Adipocyte (in vitro differentiated cells): ENCODE measurements at regions not wholly inside any gene's neighbourhood (a gene's known extent, or its start where the extent isn't known, plus 50 kb on each side); places are given as distances from the start of the nearest gene placed in this dataset.
"Not testable (repeated sequence)": the region's sequence is repeated elsewhere in the genome, so short reads cannot be mapped to it uniquely, and the experiment has no call there.

ENCODE experiments used
- DNase-seq: peaks from one replicate; pipeline ENCODE4 v3.0.0-alpha.2; 2015; ENCODE audit warnings: low read depth
- H3K27me3 ChIP-seq: replicated peaks from 2 replicates; pipeline ENCODE4 v1.7.0; 2013; ENCODE audit warnings: mild to moderate bottlenecking, low read length, moderate library complexity; ENCODE audit not compliant: control insufficient read depth, insufficient read depth
- H3K36me3 ChIP-seq: 2 replicates; pipeline ENCODE4 v1.7.0; 2013; ENCODE audit warnings: low read length, mild to moderate bottlenecking, moderate library complexity; ENCODE audit not compliant: control insufficient read depth, insufficient read depth, severe bottlenecking
- H3K4me1 ChIP-seq: 2 replicates; pipeline ENCODE4 v1.7.0; 2013; ENCODE audit warnings: mild to moderate bottlenecking, low read length, moderate library complexity; ENCODE audit not compliant: control insufficient read depth, insufficient read depth
- H3K4me3 ChIP-seq: 2 replicates; pipeline ENCODE4 v1.7.0; 2013; ENCODE audit warnings: mild to moderate bottlenecking, low read length, moderate library complexity
- H3K9ac ChIP-seq: 2 replicates; pipeline ENCODE4 v1.7.0; 2013; ENCODE audit warnings: mild to moderate bottlenecking, low read length, moderate library complexity
- H3K9me3 ChIP-seq: 2 replicates; pipeline ENCODE4 v1.7.0; 2013; ENCODE audit warnings: mild to moderate bottlenecking, low read length, moderate library complexity; ENCODE audit not compliant: control insufficient read depth

DNA sequence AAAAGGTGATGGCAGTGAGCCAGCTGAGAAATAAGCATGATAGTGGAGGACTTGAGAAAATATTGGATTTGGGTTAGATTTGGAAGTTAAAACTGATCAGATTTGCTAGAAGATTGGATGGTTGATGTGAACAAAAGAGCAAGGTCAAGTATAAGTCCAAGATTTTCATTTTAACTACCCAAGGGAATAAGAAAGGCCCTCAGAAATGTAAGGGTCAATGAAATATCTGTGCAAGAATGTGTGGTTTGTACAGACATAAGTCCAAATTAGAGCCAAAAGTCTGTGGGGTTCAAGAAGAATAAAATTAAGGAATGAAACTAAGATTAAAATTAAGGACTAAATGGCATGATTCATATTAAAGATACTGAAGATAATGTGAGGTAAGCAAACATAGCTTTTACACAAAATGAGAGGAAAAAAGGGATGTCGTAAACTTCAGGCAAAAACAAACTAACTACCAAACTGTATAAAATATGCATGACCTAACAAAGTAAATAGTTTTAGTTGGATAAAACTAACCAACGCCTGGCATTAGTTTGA lies 78.4 kb upstream of the CACNA2D1 start:
- Histone ChIP-seq H3K9me3 (no peaks in the 10 kb centered on the region), H3K4me1 (peaks cover 5% of the 10 kb centered on the region)
- DNase-seq: peak; percentile 12

DNA sequence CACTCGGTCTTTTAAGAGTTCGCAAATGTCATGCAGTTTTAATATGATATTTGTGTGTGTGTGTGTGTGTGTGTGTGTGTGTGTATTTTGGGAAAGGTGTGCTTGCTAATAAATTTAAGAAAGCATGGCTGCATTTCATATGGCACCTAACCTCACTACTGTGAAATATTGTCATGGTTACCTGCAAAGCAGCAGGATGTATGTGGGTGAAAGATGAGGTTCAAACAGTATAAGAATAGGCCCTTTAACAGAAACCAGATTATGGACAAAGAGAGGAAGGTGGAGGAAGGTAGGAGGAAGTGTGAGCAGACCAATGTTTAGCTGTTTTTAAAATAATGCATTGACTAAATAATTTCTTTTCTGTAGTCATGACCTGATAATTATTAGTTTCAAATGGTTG lies 73.5 kb upstream of the CACNA2D1 start:
- no peak overlapping the region for H3K4me3 ChIP-seq
- DNase-seq: no peak
- no peak overlapping the region for H3K9ac ChIP-seq
- peaks cover 5% of the 10 kb centered on the region for H3K4me1 ChIP-seq
- no peaks in the 10 kb centered on the region for H3K9me3 ChIP-seq
- H3K36me3 ChIP-seq: no peaks in the 10 kb centered on the region
- no peaks in the 10 kb centered on the region for H3K27me3 ChIP-seq

More for the DNA sequence above, 78.4 kb upstream of the CACNA2D1 start:
- Histone ChIP-seq H3K9ac (no peak overlapping the region), H3K27me3 (no peaks in the 10 kb centered on the region), H3K36me3 (no peaks in the 10 kb centered on the region), H3K4me3 (no peak overlapping the region)

DNA sequence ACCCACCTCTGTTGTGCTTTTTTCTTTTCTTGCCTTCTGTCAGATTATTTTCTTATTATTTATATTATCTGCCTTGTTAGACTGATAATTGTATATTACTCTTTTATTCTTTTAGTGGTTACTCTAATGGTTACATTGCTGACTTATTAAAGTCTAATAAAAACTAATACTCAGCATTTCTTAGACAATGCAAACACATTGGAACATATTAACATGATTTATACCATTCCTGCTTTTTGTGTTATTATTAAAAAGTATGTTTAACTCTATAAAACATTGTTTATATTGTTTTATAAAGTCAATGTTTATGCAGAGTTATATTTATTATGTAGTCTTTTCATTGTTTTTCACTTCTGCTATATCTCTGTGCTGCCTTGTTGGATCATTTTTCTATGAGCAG lies 68.0 kb upstream of the CACNA2D1 start:
- H3K9me3 ChIP-seq: no peaks in the 10 kb centered on the region
- no peaks in the 10 kb centered on the region for H3K36me3 ChIP-seq
- H3K27me3 ChIP-seq: peaks cover 3% of the 10 kb centered on the region
- no peak overlapping the region for H3K4me3 ChIP-seq
- no peak overlapping the region for H3K9ac ChIP-seq
- DNase-seq: no peak
- no peaks in the 10 kb centered on the region for H3K4me1 ChIP-seq

DNA sequence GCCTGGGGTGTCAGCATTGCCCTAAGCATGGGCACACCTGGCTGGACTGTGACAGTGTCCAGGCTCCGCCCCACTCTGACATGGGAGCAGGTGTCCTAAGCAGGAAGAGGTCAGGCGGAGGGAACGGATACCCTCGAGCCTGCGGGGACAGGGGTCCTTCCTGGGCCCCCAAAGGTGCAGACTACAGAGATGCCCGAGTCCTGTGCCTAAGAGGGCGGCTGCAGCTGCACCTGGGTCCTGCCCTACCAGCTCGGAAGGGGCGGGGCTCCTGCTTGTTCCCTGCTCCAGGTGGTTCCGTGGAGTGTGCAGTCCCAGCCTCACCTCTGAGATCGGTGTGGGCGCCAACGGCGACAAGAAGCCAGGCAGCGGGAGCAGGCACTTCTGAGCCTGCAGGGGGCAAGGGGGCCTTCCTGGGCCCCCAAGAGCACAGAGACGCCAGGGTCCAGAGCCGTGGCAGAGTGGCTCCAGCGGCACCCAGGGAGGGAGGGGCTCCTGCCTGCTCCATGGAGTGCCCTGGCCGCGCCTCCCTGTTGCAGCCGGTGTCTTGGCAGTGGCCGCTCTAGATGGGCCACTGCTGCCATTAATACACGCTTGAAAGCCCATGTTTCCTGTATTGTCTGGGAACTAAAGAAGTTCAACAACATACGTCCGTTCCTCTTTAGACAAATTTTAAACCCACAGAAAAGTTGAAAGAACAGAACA lies 64.5 kb upstream of the CACNA2D1 start:
- Histone ChIP-seq H3K9ac (no peak overlapping the region), H3K9me3 (no peaks in the 10 kb centered on the region), H3K36me3 (no peaks in the 10 kb centered on the region), H3K27me3 (peaks cover 3% of the 10 kb centered on the region), H3K4me1 (no peaks in the 10 kb centered on the region), H3K4me3 (no peak overlapping the region)
- DNase-seq: no peak

- no peaks in the 10 kb centered on the region for H3K4me1 ChIP-seq
- H3K27me3 ChIP-seq: peaks cover 3% of the 10 kb centered on the region
- DNase-seq: no peak
- no peak overlapping the region for H3K4me3 ChIP-seq
- no peak overlapping the region for H3K9ac ChIP-seq
- no peaks in the 10 kb centered on the region for H3K9me3 ChIP-seq
- H3K36me3 ChIP-seq: no peaks in the 10 kb centered on the region
Measured at GRCh38 chr7:82507365-82507975, 63.9 kb upstream of the CACNA2D1 start.

DNA sequence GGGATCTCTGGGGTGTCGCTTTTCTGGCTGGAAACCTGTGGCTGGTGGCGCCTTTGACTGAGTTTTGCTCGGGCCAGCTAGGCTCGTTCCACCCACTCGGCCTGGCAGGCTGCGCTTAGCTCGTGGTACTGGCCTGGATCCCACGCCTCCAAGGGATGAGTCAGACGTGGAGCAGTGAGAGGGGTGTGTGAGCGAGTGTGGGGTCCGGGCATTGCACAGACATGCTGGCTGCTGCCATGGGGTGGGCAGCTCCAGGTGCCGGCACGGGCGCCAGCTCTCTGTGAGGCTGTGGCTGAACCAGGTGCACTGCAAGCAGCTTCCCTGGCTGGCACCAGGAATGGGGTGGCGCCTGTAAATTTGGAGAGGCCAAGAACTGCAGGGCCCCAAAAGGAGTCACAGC lies 63.1 kb upstream of the CACNA2D1 start:
- Histone ChIP-seq H3K9me3 (no peaks in the 10 kb centered on the region), H3K27me3 (peaks cover 3% of the 10 kb centered on the region), H3K9ac (no peak overlapping the region), H3K4me1 (no peaks in the 10 kb centered on the region), H3K4me3 (no peak overlapping the region), H3K36me3 (no peaks in the 10 kb centered on the region)
- DNase-seq: no peak

DNA sequence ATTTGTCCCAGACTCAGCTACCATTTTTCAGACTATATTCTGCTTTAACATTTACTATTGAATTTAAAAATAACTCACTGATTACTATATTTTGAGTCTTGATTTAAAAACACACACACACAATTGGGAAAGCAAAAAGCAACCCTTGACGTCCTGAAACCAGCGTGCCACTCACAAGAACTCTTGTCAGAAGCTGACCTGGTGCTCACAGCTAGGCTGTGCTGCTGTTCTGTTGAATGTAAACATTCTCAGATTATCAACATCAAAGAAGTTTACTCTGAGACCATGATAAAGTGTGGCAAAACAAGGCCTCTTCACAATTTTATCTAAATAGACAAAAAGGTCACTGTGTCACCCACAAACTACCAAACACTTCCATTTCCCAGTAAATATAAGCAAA lies 62.6 kb upstream of the CACNA2D1 start:
- H3K9me3 ChIP-seq: peaks cover under 1% of the 10 kb centered on the region
- DNase-seq: no peak
- no peak overlapping the region for H3K4me3 ChIP-seq

GRCh38 chr7:82501346-82501745 lies 57.8 kb upstream of the CACNA2D1 start:
- no peak for DNase-seq
- Histone ChIP-seq H3K36me3 (no peaks in the 10 kb centered on the region), H3K4me3 (no peak overlapping the region), H3K27me3 (no peaks in the 10 kb centered on the region), H3K4me1 (no peaks in the 10 kb centered on the region), H3K9me3 (peaks cover 2% of the 10 kb centered on the region), H3K9ac (no peak overlapping the region)

More for the DNA sequence above, 62.6 kb upstream of the CACNA2D1 start:
- Histone ChIP-seq H3K9ac (no peak overlapping the region), H3K4me1 (no peaks in the 10 kb centered on the region), H3K36me3 (no peaks in the 10 kb centered on the region), H3K27me3 (peaks cover 3% of the 10 kb centered on the region)

- not testable (repeated sequence) for H3K9ac ChIP-seq, DNase-seq, H3K36me3 ChIP-seq, H3K4me3 ChIP-seq, H3K9me3 ChIP-seq, H3K4me1 ChIP-seq, H3K27me3 ChIP-seq
Measured at GRCh38 chr7:82499546-82499945, 56.0 kb upstream of the CACNA2D1 start.

DNA sequence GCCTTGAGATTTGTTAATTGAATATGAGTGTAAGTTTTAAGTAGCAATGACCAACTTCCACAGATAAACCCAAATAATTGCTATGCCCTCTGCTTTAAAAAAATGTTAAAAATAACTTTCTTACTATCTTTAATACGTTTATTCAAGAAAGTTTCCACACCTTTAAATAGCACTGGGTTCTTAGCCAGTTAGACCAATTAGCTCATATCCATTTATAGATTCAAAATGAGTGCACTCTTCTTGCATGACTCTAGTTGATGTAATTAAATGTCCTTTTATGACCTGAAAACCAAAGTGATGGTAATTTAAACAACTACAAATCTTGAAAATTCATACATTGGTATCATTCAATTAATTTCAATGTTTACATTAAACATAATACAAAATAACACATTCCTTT lies 50.8 kb upstream of the CACNA2D1 start:
- peaks cover 3% of the 10 kb centered on the region for H3K27me3 ChIP-seq
- DNase-seq: no peak

More for the DNA sequence above, 50.8 kb upstream of the CACNA2D1 start:
- Histone ChIP-seq H3K4me1 (no peaks in the 10 kb centered on the region), H3K9ac (no peak overlapping the region), H3K4me3 (no peak overlapping the region), H3K36me3 (no peaks in the 10 kb centered on the region), H3K9me3 (peaks cover 3% of the 10 kb centered on the region)
